ENCODE measurements at regions not wholly inside any gene's neighbourhood (a gene's known extent, or its start where the extent isn't known, plus 50 kb on each side); places are given as distances from the start of the nearest gene placed in this dataset.

DNA sequence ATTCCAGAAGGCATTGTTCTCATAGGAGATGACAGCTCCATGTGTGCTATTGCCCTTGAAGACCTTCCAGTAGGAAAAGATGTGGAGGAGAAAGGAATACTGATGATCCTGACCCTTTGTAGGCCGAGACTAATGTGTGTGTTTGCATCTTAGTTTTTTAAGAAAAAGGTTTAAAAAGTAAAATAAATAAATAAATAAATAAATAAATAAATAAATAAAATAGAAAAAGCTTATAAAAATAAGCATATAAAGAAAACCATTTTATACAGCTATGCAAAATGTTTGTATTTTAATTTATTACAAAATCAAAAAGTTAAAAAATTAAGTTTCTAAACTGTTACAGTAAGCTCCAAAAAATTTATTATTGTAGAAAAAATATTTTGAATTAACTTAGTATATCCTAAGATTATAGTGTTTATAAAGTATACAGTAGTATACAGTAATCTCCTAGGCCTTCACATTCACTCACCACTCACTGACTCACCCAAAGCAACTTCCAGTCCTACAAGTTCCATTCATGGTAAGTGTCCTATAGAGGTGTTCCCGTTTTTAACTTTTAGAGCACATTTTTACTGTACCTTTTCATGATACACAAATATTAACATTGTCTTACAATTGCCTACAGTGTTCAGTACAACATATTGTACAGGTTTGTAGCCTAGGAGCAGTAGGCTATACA, 435.2 kb upstream of the SEMA3A start:
- TF ChIP-seq, protein P1, sequence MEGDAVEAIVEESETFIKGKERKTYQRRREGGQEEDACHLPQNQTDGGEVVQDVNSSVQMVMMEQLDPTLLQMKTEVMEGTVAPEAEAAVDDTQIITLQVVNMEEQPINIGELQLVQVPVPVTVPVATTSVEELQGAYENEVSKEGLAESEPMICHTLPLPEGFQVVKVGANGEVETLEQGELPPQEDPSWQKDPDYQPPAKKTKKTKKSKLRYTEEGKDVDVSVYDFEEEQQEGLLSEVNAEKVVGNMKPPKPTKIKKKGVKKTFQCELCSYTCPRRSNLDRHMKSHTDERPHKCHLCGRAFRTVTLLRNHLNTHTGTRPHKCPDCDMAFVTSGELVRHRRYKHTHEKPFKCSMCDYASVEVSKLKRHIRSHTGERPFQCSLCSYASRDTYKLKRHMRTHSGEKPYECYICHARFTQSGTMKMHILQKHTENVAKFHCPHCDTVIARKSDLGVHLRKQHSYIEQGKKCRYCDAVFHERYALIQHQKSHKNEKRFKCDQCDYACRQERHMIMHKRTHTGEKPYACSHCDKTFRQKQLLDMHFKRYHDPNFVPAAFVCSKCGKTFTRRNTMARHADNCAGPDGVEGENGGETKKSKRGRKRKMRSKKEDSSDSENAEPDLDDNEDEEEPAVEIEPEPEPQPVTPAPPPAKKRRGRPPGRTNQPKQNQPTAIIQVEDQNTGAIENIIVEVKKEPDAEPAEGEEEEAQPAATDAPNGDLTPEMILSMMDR (conservative IDR thresholded peaks at IDR 0.05; ENCODE audit: low read depth, low read length), result no peak
- no peak for TF ChIP-seq EZH2 (IDR thresholded peaks at IDR 0.05; ENCODE audit: low read length, unreplicated experiment)

Data from PC-3 (cell line).